Central memory CD8-positive, alpha-beta T cell (primary cell): ENCODE measurements at regions not wholly inside any gene's neighbourhood (a gene's known extent, or its start where the extent isn't known, plus 50 kb on each side); places are given as distances from the start of the nearest gene placed in this dataset.

Source experiments
- ATAC-seq: fragments of 150-1000 bp; cut with Tn5 transposase; replicated peaks from 2 replicates; pipeline ENCODE4 v1.10.0; 2022; ENCODE audit warnings: mild to moderate bottlenecking, moderate FRiP score, moderate number of reproducible peaks; ENCODE audit not compliant: poor library complexity, severe bottlenecking; ENCODE audit errors: extremely low read depth
- DNase-seq, 2 donors: peaks; one replicate each; pipeline ENCODE4 v3.0.0; 2021; ENCODE audit warnings: low spot score in 2 of 2
- H3K27ac Mint-ChIP-seq: one replicate; pipeline ENCODE4 v1.8.0; 2022; ENCODE audit warnings: low read depth, mild to moderate bottlenecking, moderate library complexity, mixed read lengths
- H3K27me3 Mint-ChIP-seq: one replicate; pipeline ENCODE4 v1.8.0; 2022; ENCODE audit warnings: mixed read lengths
- H3K36me3 Mint-ChIP-seq: one replicate; pipeline ENCODE4 v1.8.0; 2022; ENCODE audit warnings: mild to moderate bottlenecking, moderate library complexity, mixed read lengths; ENCODE audit not compliant: insufficient read depth
- H3K4me1 Mint-ChIP-seq: one replicate; pipeline ENCODE4 v1.8.0; 2022; ENCODE audit warnings: mixed read lengths
- H3K4me3 Mint-ChIP-seq: one replicate; pipeline ENCODE4 v1.8.0; 2022; ENCODE audit warnings: mild to moderate bottlenecking, moderate library complexity, mixed read lengths
- H3K9me3 Mint-ChIP-seq: one replicate; pipeline ENCODE4 v1.8.0; 2022; ENCODE audit warnings: mixed read lengths

DNA sequence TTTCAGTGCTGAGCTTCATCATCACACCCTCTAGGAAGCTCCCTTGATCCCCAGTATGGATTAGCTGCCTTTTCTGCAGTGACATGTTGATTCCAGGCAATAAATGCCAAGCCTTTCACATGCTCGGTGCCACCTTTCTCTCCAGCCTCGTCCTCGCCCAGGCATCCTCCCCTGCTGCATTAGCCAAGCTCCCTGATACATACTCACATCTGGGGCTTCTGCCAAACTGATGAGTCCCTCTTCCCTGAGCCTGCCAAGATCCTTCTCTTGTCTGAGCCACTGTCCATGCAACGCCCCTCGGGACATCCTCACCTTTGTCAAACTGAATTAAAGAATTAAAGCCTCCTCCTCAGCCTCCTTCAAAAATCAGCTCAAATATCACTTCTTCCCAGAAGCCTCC, 538.5 kb upstream of the CDH11 start:
- Mint-ChIP-seq H3K27ac (no peak overlapping the region), H3K36me3 (no peaks in the 10 kb centered on the region), H3K27me3 (no peaks in the 10 kb centered on the region), H3K4me1 (no peaks in the 10 kb centered on the region), H3K4me3 (no peak overlapping the region), H3K9me3 (peaks cover 25% of the 10 kb centered on the region)
- ATAC-seq (no peak), DNase-seq (no peak)

- no peaks in the 10 kb centered on the region for H3K4me1 Mint-ChIP-seq
- ATAC-seq (no peak), DNase-seq (no peak)
- H3K27me3 Mint-ChIP-seq = no peaks in the 10 kb centered on the region
- no peak overlapping the region for H3K27ac Mint-ChIP-seq
- H3K4me3 Mint-ChIP-seq = no peak overlapping the region
- H3K9me3 Mint-ChIP-seq = peaks cover 30% of the 10 kb centered on the region
- H3K36me3 Mint-ChIP-seq = no peaks in the 10 kb centered on the region
Observed at GRCh38 chr16:65659758-65660157, 537.9 kb upstream of the CDH11 start.

DNA sequence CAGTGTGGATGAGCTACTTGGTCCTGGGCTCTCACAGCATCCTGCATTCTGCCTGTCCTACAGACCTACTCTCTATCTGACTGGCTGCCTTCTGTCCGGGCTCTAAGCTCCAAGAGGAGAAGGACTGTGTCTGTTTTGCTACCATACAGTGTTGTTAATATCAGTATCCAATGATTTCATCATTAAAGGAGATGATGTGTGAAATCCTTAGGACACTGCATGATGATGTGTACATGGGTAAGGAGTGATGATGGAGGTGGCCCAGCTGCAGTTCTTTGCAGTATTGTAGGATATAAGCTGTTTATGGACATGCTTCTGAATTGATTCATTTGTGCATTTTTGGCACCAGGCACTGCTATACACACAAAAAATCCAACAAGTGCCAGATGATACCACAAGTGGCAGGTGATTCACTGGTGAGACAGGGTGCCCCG, 536.9 kb upstream of the CDH11 start:
- Mint-ChIP-seq H3K36me3 (no peaks in the 10 kb centered on the region), H3K27ac (no peak overlapping the region), H3K4me3 (no peak overlapping the region), H3K27me3 (no peaks in the 10 kb centered on the region), H3K4me1 (no peaks in the 10 kb centered on the region), H3K9me3 (peaks cover 25% of the 10 kb centered on the region)
- DNase-seq (no peak), ATAC-seq (no peak)

DNA sequence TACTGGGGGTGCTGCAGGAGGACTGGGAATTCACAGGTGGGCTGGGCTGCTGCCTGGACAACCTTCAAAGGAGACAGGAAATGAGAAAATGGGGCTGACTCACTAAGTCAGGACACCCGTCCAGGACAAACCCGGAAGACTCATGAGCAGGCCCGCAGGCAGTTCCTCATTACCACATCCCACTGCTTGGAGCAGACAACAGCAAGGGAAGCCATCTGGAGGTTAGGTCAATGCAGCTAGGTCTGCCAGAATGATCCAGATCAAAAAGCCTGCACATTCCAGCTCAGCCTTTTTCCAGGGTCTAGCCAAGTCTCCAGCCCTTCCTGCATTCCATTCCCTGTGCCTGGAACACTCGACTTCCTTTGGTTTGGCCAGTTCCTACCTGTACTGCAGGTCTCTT, 536.5 kb upstream of the CDH11 start:
- no peak for DNase-seq
- H3K27ac Mint-ChIP-seq = no peak overlapping the region
- H3K4me3 Mint-ChIP-seq = no peak overlapping the region
- ATAC-seq = no peak
- peaks cover 20% of the 10 kb centered on the region for H3K9me3 Mint-ChIP-seq
- H3K27me3 Mint-ChIP-seq = no peaks in the 10 kb centered on the region
- no peaks in the 10 kb centered on the region for H3K36me3 Mint-ChIP-seq
- H3K4me1 Mint-ChIP-seq = no peaks in the 10 kb centered on the region

DNA sequence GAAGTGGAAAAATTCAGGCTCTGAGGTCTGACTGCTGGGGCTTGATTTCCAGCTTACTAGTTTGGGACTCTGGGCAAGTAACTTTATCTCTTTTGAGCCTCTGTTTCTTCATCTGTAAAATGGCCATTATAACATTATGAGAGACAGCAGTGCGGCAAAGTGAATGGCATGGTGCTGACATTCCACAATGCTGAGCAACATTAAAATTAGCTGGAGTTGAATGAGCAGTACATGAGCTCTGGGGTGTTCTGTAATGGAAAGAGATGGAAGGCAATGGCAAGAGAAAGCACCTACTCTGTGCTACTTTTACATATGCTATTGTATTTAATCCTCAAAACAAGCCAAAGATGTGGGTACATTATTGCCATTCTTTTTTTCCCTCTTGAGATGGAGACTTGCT, 535.7 kb upstream of the CDH11 start:
- no peak for ATAC-seq
- Mint-ChIP-seq H3K36me3 (no peaks in the 10 kb centered on the region), H3K4me3 (no peak overlapping the region), H3K27ac (no peak overlapping the region), H3K27me3 (no peaks in the 10 kb centered on the region), H3K9me3 (peaks cover 19% of the 10 kb centered on the region), H3K4me1 (no peaks in the 10 kb centered on the region)
- no peak for DNase-seq

DNA sequence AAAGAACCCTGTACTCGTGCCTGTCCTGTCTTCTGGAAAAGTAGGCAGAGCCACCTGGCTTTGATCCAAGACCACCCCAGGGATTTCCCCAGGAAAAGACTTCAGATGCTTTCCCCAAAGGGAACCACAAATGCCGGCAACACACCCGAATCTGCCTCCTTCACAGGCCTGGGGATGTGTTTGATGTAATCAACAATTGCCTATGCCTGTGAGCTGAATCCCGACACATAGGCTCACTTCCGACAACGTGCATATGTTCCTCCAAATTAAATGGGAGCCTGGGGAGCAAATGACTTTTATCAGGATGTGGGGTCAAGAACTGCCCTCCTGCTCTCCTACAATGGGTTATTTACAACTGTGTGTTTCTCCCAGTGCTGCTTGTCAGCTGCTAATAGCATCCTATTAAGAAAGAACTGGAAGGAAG, 535.2 kb upstream of the CDH11 start:
- DNase-seq (no peak), ATAC-seq (no peak)
- H3K4me1 Mint-ChIP-seq = no peaks in the 10 kb centered on the region
- no peak overlapping the region for H3K27ac Mint-ChIP-seq
- H3K4me3 Mint-ChIP-seq = no peak overlapping the region
- H3K36me3 Mint-ChIP-seq = no peaks in the 10 kb centered on the region
- H3K27me3 Mint-ChIP-seq = no peaks in the 10 kb centered on the region
- H3K9me3 Mint-ChIP-seq = peaks cover 19% of the 10 kb centered on the region

DNA sequence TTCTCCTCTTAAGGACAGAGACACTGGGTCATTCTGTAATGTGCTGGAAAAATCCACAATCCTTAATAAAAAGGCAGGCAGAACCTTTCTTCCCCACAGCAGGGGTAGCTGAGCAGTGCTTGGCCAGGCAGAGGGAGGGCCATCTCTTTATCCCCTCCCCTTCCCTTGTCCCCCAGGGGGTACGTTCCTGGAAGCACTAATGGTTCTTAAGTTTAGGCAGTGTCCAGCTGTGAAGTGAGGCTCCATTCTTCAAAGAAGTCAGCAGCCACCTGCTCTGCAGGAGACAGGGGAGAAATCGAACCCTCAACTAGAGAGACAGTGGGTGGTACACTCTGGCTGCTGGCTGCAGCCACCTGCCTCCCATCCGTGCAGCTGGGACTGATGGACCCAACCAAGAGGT, 533.9 kb upstream of the CDH11 start:
- Mint-ChIP-seq H3K27me3 (no peaks in the 10 kb centered on the region), H3K4me3 (no peak overlapping the region), H3K4me1 (no peaks in the 10 kb centered on the region), H3K9me3 (peaks cover 18% of the 10 kb centered on the region), H3K36me3 (no peaks in the 10 kb centered on the region), H3K27ac (no peak overlapping the region)
- DNase-seq = no peak
- no peak for ATAC-seq

DNA sequence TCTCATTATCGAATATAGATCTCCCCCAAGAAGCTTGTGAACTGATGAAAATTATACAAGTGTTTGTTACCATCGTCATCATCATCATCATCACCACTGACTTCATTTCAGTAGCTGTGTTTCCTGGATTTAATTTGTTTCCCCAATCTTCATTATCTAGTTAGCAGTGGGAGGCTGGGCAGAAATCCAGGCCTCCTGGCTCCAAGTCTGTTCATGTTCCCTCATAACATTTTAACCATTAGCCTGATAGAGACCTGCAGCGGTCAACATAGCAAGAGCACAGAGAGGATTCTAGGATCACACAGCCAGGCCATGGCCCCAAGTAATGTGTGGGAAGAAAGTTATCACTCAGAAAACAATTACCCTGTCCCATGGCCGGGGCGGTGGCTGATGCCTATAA, 526.2 kb upstream of the CDH11 start:
- Mint-ChIP-seq H3K4me1 (no peaks in the 10 kb centered on the region), H3K9me3 (peaks cover 18% of the 10 kb centered on the region), H3K27ac (no peak overlapping the region), H3K36me3 (no peaks in the 10 kb centered on the region), H3K4me3 (no peak overlapping the region), H3K27me3 (no peaks in the 10 kb centered on the region)
- no peak for ATAC-seq
- no peak for DNase-seq

- ATAC-seq (no peak), DNase-seq (no peak)
- Mint-ChIP-seq H3K27me3 (no peaks in the 10 kb centered on the region), H3K4me1 (no peaks in the 10 kb centered on the region), H3K4me3 (no peak overlapping the region), H3K27ac (no peak overlapping the region), H3K36me3 (no peaks in the 10 kb centered on the region), H3K9me3 (peaks cover 22% of the 10 kb centered on the region)
Observed at GRCh38 chr16:65644821-65645220, 523.0 kb upstream of the CDH11 start.

GRCh38 chr16:65641762-65642289, 520.0 kb upstream of the CDH11 start:
- Mint-ChIP-seq H3K4me3 (no peak overlapping the region), H3K27ac (no peak overlapping the region)
- ATAC-seq = no peak

DNA sequence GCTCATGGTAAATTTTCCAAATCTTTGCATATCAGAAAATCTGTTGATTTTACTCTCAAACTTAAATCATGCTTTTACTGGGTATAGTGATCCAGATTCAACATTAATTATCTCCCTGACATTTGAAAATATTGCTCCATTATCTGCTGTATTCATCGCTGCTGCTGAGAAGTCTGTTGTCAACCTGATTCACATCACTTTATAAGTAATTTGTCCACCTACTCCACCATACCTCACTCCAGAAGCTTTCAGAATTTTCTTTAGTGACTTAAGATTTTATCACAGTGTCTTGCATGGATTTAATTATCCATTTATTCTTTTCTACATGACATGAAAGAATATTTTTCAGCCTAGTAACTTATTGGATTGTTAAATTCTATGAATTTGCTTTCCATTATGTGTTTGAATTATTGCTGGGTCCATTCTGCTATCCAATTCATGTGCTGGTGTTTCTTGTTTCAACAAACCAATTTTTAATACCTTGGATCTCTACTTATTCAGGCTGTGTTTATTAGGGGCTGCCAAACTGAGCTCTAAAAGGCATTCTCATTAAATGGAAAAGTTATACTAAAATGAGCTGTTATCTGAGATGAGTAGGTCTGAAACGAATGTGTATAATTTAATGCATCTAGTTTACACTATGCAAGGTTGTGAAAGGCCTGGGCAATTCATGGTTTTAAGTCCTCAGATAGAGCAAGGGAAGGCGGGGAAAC, 519.3 kb upstream of the CDH11 start:
- DNase-seq = no peak
- Mint-ChIP-seq H3K9me3 (peaks cover 26% of the 10 kb centered on the region), H3K27me3 (no peaks in the 10 kb centered on the region), H3K36me3 (no peaks in the 10 kb centered on the region), H3K4me3 (no peak overlapping the region), H3K4me1 (no peaks in the 10 kb centered on the region), H3K27ac (no peak overlapping the region)
- ATAC-seq = no peak

More at GRCh38 chr16:65641762-65642289, 520.0 kb upstream of the CDH11 start:
- DNase-seq = no peak
- Mint-ChIP-seq H3K4me1 (no peaks in the 10 kb centered on the region), H3K9me3 (peaks cover 21% of the 10 kb centered on the region), H3K36me3 (no peaks in the 10 kb centered on the region), H3K27me3 (no peaks in the 10 kb centered on the region)

DNA sequence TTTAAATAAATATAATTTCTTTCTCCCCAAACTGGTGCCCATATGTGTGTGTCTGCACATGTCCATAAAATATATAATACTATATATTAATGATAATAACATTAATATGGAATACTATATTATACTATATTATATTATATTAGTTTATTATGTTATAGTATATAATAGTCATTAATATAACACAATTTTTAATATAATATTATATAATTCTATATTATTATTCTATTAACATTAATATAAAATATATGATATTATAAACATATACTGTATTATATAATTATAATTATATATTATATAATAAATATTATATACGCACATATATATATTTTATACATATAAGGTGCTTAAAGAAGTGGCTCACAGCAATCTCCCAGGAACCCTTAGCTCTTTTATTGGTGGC, 513.0 kb upstream of the CDH11 start:
- ATAC-seq = no peak
- DNase-seq = no peak
- H3K4me1 Mint-ChIP-seq = no peaks in the 10 kb centered on the region

GRCh38 chr16:65634291-65634690, 512.4 kb upstream of the CDH11 start:
- H3K27me3 Mint-ChIP-seq = no peaks in the 10 kb centered on the region
- no peak for ATAC-seq
- DNase-seq = no peak
- no peak overlapping the region for H3K4me3 Mint-ChIP-seq
- no peaks in the 10 kb centered on the region for H3K4me1 Mint-ChIP-seq
- peaks cover 13% of the 10 kb centered on the region for H3K9me3 Mint-ChIP-seq
- no peak overlapping the region for H3K27ac Mint-ChIP-seq
- no peaks in the 10 kb centered on the region for H3K36me3 Mint-ChIP-seq

More for the DNA sequence above, 513.0 kb upstream of the CDH11 start:
- Mint-ChIP-seq H3K9me3 (peaks cover 19% of the 10 kb centered on the region), H3K27ac (no peak overlapping the region), H3K4me3 (no peak overlapping the region), H3K36me3 (no peaks in the 10 kb centered on the region), H3K27me3 (no peaks in the 10 kb centered on the region)
